PC-3 (cell line): ENCODE measurements at regions not wholly inside any gene's neighbourhood (a gene's known extent, or its start where the extent isn't known, plus 50 kb on each side); places are given as distances from the start of the nearest gene placed in this dataset.
"Not testable (repeated sequence)": the region's sequence is repeated elsewhere in the genome, so short reads cannot be mapped to it uniquely, and the experiment has no call there.

Source experiments
- EZH2 ChIP-seq: fragments of 300-600 bp; sonication (generic); IDR thresholded peaks from one replicate; pipeline ENCODE4 v1.6.1; 2017; ENCODE audit warnings: antibody characterized with exemption, mild to moderate bottlenecking, low read length; ENCODE audit not compliant: unreplicated experiment
- TF ChIP-seq, protein P1 (sequence below): fragments of 300-600 bp; sonication (generic); conservative IDR thresholded peaks from 2 replicates; pipeline ENCODE4 v1.5.1; 2017; ENCODE audit warnings: antibody characterized with exemption, low read depth, mild to moderate bottlenecking, low read length

DNA sequence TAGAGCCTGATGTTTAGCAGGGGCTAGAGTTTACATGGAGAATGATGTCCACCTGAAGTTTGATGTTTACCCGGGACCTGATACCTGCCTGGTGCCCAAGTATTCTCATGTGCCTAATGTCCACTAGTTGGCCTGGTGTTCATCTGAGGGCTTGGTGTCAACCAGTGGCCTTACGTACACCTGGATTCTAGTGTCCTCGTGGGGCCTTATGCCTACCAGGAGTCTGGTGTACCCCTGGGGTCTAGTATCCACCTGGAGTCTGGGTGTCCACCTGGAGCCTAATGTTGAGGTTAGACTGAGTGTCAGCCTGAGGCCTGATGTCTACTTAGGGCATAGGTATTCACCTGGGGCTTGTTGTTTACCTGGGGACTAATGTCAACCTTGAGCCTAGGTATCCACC lies 195.7 kb downstream of the POTEM start:
- TF ChIP-seq, protein P1, sequence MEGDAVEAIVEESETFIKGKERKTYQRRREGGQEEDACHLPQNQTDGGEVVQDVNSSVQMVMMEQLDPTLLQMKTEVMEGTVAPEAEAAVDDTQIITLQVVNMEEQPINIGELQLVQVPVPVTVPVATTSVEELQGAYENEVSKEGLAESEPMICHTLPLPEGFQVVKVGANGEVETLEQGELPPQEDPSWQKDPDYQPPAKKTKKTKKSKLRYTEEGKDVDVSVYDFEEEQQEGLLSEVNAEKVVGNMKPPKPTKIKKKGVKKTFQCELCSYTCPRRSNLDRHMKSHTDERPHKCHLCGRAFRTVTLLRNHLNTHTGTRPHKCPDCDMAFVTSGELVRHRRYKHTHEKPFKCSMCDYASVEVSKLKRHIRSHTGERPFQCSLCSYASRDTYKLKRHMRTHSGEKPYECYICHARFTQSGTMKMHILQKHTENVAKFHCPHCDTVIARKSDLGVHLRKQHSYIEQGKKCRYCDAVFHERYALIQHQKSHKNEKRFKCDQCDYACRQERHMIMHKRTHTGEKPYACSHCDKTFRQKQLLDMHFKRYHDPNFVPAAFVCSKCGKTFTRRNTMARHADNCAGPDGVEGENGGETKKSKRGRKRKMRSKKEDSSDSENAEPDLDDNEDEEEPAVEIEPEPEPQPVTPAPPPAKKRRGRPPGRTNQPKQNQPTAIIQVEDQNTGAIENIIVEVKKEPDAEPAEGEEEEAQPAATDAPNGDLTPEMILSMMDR: not testable (repeated sequence)
- not testable (repeated sequence) for TF ChIP-seq EZH2
